HepG2 (cell line): ENCODE measurements at regions not wholly inside any gene's neighbourhood (a gene's known extent, or its start where the extent isn't known, plus 50 kb on each side); places are given as distances from the start of the nearest gene placed in this dataset.

Experiments
- ATAC-seq: fragments of 200-7000 bp; cut with Tn5 transposase; 3 replicates; pipeline ENCODE4 v1.9.1; 2020; ENCODE audit warnings: mild to moderate bottlenecking, moderate library complexity
- BruUV-seq: library from RNA; stranded (reverse); fragments of 400-500 nt; replicated peaks from 2 replicates; lab custom pipeline; 2021; lab: Mats Ljungman, UMichigan
- CTCF ChIA-PET: fragments of 300-600 bp; formaldehyde crosslinking; extraction: SDS; loops from one replicate; lab custom pipeline; 2021; ENCODE audit warnings: low total read pairs, inconsistent platforms, low intra/inter-chr PET ratio; lab: Yijun Ruan, JAX
- POLR2A ChIA-PET: fragments of 350-600 bp; sonication (Branson Sonifier 250); formaldehyde crosslinking; loops from one replicate; lab custom pipeline; 2020; ENCODE audit warnings: antibody characterized with exemption, inconsistent platforms; lab: Yijun Ruan, JAX
- DNase-seq: peaks from one replicate; pipeline ENCODE4 v3.0.0-alpha.2; 2015; ENCODE audit warnings: low spot score
- FAIRE-seq: peaks from 3 replicates; lab custom pipeline; 2011; peaks lifted over from hg19 to GRCh38; lab: Jason Lieb, UNC
- H2AFZ ChIP-seq: one replicate; pipeline ENCODE4 v1.6.1; 2011; ENCODE audit warnings: low read length, inconsistent platforms
- H3K27ac ChIP-seq: fragments of 300-600 bp; 3 replicates; pipeline ENCODE4 v1.8.0; 2011; ENCODE audit warnings: mixed run types, mild to moderate bottlenecking, mixed read lengths, low read length, inconsistent platforms; ENCODE audit not compliant: insufficient read depth; ENCODE audit errors: extremely low read length
- H3K27me3 ChIP-seq, 2 experiments: fragments of 200-600 bp in 1 of 2; 2 replicates in 1 of 2; 3 replicates in 1 of 2; pipeline versions ENCODE4 v1.6.0 to v1.8.0; 2011; ENCODE audit warnings: low read length in 2 of 2, mild to moderate bottlenecking in 2 of 2, moderate library complexity in 2 of 2, inconsistent platforms in 1 of 2; ENCODE audit not compliant: insufficient read depth in 2 of 2, control insufficient read depth in 1 of 2
- H3K36me3 ChIP-seq, 2 experiments: fragments of 200-600 bp in 1 of 2; replicated peaks in 1 of 2; 2 replicates in 1 of 2; 3 replicates in 1 of 2; pipeline versions ENCODE4 v1.5.1 to v1.8.0; 2011; ENCODE audit warnings: low read length in 2 of 2, inconsistent platforms in 1 of 2; ENCODE audit not compliant: insufficient read depth in 2 of 2, control insufficient read depth in 1 of 2
- H3K4me1 ChIP-seq: 2 replicates; pipeline ENCODE4 v1.5.1; 2012; ENCODE audit warnings: low read length, inconsistent platforms; ENCODE audit not compliant: insufficient read depth
- H3K4me2 ChIP-seq: 2 replicates; pipeline ENCODE4 v1.6.0; 2011; ENCODE audit warnings: low read depth, low read length, inconsistent platforms
- H3K4me3 ChIP-seq, 3 experiments: fragments of 200-600 bp in 1 of 3; sonication (generic), shearing (Covaris generic) in 1 of 3; replicated peaks in 1 of 3; 2 replicates each; pipeline ENCODE4 v1.5.1; 2011 to 2016; ENCODE audit warnings: low read length in 3 of 3, inconsistent platforms in 2 of 3, low read depth in 2 of 3, mild to moderate bottlenecking in 2 of 3, control low read depth in 1 of 3, mixed read lengths in 1 of 3; ENCODE audit not compliant: insufficient read depth in 1 of 3
- H3K79me2 ChIP-seq: one replicate; pipeline ENCODE4 v1.6.1; 2011; ENCODE audit warnings: low read length, inconsistent platforms; ENCODE audit not compliant: insufficient read depth
- H3K9ac ChIP-seq: 2 replicates; pipeline ENCODE4 v1.6.0; 2011; ENCODE audit warnings: mild to moderate bottlenecking, low read depth, low read length, inconsistent platforms; ENCODE audit not compliant: insufficient read depth
- H3K9me3 ChIP-seq: 2 replicates; pipeline ENCODE4 v1.5.1; 2012; ENCODE audit warnings: mild to moderate bottlenecking, low read length
- H4K20me1 ChIP-seq: 2 replicates; pipeline ENCODE4 v1.6.0; 2011; ENCODE audit warnings: inconsistent platforms, mild to moderate bottlenecking, low read length, moderate library complexity; ENCODE audit not compliant: insufficient read depth
- ATAD3A ChIP-seq: sonication (generic); formaldehyde crosslinking; IDR thresholded peaks from 2 replicates; pipeline ENCODE4 v1.4.0; 2020; ENCODE audit warnings: missing genetic modification reagents
- GTF2F1 ChIP-seq: fragments of 150-350 bp; IDR thresholded peaks from 2 replicates; pipeline ENCODE4 v1.6.1; 2014; ENCODE audit warnings: low read length
- HNRNPH1 ChIP-seq: fragments of 200-400 bp; formaldehyde crosslinking; optimal IDR thresholded peaks from 2 replicates; pipeline ENCODE3; 2017; ENCODE audit warnings: mild to moderate bottlenecking, low read depth, low read length
- SALL1 ChIP-seq: sonication (generic); formaldehyde crosslinking; IDR thresholded peaks from 2 replicates; pipeline ENCODE4 v1.8.0; 2022; ENCODE audit warnings: mild to moderate bottlenecking, missing genetic modification reagents
- SMAD1 ChIP-seq: sonication (generic); formaldehyde crosslinking; IDR thresholded peaks from 2 replicates; pipeline ENCODE4 v1.4.0; 2020; ENCODE audit warnings: missing genetic modification reagents, low read depth, mild to moderate bottlenecking, borderline replicate concordance
- SP5 ChIP-seq: IDR thresholded peaks from 2 replicates; pipeline ENCODE4 v1.6.1; 2016; ENCODE audit warnings: low read depth, borderline replicate concordance
- XBP1 ChIP-seq: sonication (generic); formaldehyde crosslinking; IDR thresholded peaks from 2 replicates; pipeline ENCODE4 v1.5.0; 2020; ENCODE audit warnings: missing genetic modification reagents
- ZNF136 ChIP-seq: sonication (generic); formaldehyde crosslinking; IDR thresholded peaks from 2 replicates; pipeline ENCODE4 v1.8.1; 2022; ENCODE audit warnings: low read depth, mild to moderate bottlenecking, moderate library complexity, missing genetic modification reagents
- ZNF138 ChIP-seq: sonication (generic); formaldehyde crosslinking; IDR thresholded peaks from 2 replicates; pipeline ENCODE4 v1.5.0; 2020; ENCODE audit warnings: mild to moderate bottlenecking, low read depth, missing genetic modification reagents
- ZNF160 ChIP-seq: sonication (generic); formaldehyde crosslinking; IDR thresholded peaks from 2 replicates; pipeline ENCODE4 v1.8.0; 2022; ENCODE audit warnings: mild to moderate bottlenecking, inconsistent platforms, missing genetic modification reagents
- ZNF329 ChIP-seq: sonication (generic); formaldehyde crosslinking; IDR thresholded peaks from 2 replicates; pipeline ENCODE4 v1.9.0; 2021; ENCODE audit warnings: low read depth, mild to moderate bottlenecking, missing genetic modification reagents
- ZNF441 ChIP-seq: sonication (generic); formaldehyde crosslinking; IDR thresholded peaks from 2 replicates; pipeline ENCODE4 v1.7.0; 2021; ENCODE audit warnings: missing genetic modification reagents, borderline replicate concordance
- ZNF558 ChIP-seq: sonication (generic); formaldehyde crosslinking; IDR thresholded peaks from 2 replicates; pipeline ENCODE4 v1.9.0; 2022; ENCODE audit warnings: mild to moderate bottlenecking, missing genetic modification reagents, borderline replicate concordance
- ZNF598 ChIP-seq: sonication (generic); formaldehyde crosslinking; IDR thresholded peaks from 2 replicates; pipeline ENCODE4 v1.5.1; 2020; ENCODE audit warnings: mild to moderate bottlenecking, missing genetic modification reagents, borderline replicate concordance
- ZNF615 ChIP-seq: sonication (generic); formaldehyde crosslinking; IDR thresholded peaks from 2 replicates; pipeline ENCODE4 v1.5.0; 2020; ENCODE audit warnings: mild to moderate bottlenecking, missing genetic modification reagents, borderline replicate concordance
- WGBS: methylation state at CpG from one replicate; pipeline ENCODE4 v1.1.6; 2017; ENCODE audit warnings: low lambda C conversion rate; 5-methylcytosine and 5-hydroxymethylcytosine counted together
- in situ Hi-C: cut with HindIII; loops from 2 replicates; pipeline ENCODE4 v1.10.0; 2017; ENCODE audit warnings: low pct_unique_long_range_greater_than_20kb; ENCODE audit not compliant: extremely low pct_ligation_motif_present
- intact Hi-C: fragments of 100-400 bp; cut with micrococcal nuclease; formaldehyde crosslinking; loops from one replicate; pipeline ENCODE4 v1.10.0; 2022; ENCODE audit not compliant: unreplicated experiment
- TF ChIP-seq, protein P1 (sequence below): sonication (generic); formaldehyde crosslinking; IDR thresholded peaks from 2 replicates; pipeline ENCODE4 v1.8.0; 2022; ENCODE audit warnings: mild to moderate bottlenecking, missing genetic modification reagents, borderline replicate concordance
- TF ChIP-seq, protein P2 (sequence below): sonication (generic); formaldehyde crosslinking; IDR thresholded peaks from 2 replicates; pipeline ENCODE4 v1.4.0; 2020; ENCODE audit warnings: missing genetic modification reagents

DNA sequence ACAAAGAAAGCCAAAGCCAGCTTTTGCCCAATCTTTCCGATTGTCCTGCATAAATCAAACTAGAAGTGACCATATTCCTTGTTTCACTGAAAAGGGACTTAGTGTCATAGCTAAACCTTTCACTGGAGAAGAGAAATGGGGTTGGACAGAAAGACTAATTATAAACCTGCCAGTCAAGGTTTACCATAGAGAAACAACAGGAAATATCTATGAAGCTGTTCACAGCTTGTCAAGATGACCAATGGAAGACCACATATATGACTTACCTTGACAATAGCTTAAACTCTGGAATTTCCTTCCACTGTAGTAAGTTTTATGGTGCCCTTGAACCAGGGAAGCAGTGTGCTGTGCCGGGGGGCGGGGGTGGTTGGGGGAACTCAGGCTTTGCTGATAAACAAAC, 107.7 kb upstream of the PHACTR1 start:
- in situ Hi-C loops (loop anchor here (10.0 to 25.0 kb wide), 3 partner anchors 454 to 1024 kb away; no protein-coding TSS in a partner anchor), intact Hi-C loops (no loop called here)
- H3K4me3 ChIP-seq, result no peak overlapping the region
- FAIRE-seq (no peak), ATAC-seq (no peak), DNase-seq (no peak)
- ChIA-PET CTCF (no interaction called here), POLR2A (no interaction called here)
- no peak overlapping the region for H3K27ac ChIP-seq
- H2AFZ ChIP-seq, result no peak overlapping the region
- H3K4me2 ChIP-seq, result no peak overlapping the region
- BruUV-seq, result no TSS peak
- H3K4me1 ChIP-seq, result no peaks in the 10 kb centered on the region
- H3K9ac ChIP-seq, result no peak overlapping the region
- H4K20me1 ChIP-seq, result no peaks in the 10 kb centered on the region
- H3K79me2 ChIP-seq, result no peaks in the 10 kb centered on the region
- H3K36me3 ChIP-seq, result no peaks in the 10 kb centered on the region
- no peaks in the 10 kb centered on the region for H3K9me3 ChIP-seq
- TF ChIP-seq HNRNPH1, result no peak
- no peak for TF ChIP-seq ATAD3A
- TF ChIP-seq XBP1 (CRISPR knock-in tag), result no peak
- TF ChIP-seq ZNF138 (CRISPR knock-in tag), result no peak
- TF ChIP-seq ZNF441, result no peak
- TF ChIP-seq SP5 (CRISPR knock-in tag), result no peak
- no peak for TF ChIP-seq ZNF615 (CRISPR knock-in tag)
- no peak for TF ChIP-seq GTF2F1
- TF ChIP-seq ZNF598 (CRISPR knock-in tag), result no peak
- TF ChIP-seq, protein P1, sequence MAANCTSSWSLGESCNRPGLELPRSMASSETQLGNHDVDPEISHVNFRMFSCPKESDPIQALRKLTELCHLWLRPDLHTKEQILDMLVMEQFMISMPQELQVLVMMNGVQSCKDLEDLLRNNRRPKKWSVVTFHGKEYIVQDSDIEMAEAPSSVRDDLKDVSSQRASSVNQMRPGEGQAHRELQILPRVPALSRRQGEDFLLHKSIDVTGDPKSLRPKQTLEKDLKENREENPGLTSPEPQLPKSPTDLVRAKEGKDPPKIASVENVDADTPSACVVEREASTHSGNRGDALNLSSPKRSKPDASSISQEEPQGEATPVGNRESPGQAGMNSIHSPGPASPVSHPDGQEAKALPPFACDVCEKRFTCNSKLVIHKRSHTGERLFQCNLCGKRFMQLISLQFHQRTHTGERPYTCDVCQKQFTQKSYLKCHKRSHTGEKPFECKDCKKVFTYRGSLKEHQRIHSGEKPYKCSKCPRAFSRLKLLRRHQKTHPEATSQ (CRISPR knock-in tag), result no peak
- no peak for TF ChIP-seq ZNF329 (CRISPR knock-in tag)
- no peak for TF ChIP-seq SALL1
- TF ChIP-seq SMAD1 (CRISPR knock-in tag), result no peak
- no peak for TF ChIP-seq ZNF160 (CRISPR knock-in tag)
- TF ChIP-seq ZNF136, result no peak
- TF ChIP-seq, protein P2, sequence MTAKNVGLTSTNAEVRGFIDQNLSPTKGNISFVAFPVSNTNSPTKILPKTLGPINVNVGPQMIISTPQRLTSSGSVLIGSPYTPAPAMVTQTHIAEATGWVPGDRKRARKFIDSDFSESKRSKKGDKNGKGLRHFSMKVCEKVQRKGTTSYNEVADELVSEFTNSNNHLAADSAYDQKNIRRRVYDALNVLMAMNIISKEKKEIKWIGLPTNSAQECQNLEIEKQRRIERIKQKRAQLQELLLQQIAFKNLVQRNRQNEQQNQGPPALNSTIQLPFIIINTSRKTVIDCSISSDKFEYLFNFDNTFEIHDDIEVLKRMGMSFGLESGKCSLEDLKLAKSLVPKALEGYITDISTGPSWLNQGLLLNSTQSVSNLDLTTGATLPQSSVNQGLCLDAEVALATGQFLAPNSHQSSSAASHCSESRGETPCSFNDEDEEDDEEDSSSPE (CRISPR knock-in tag), result no peak
- TF ChIP-seq ZNF558, result no peak
- 14% methylated on average over 3 of the region's 3 CpGs for WGBS
- no peaks in the 10 kb centered on the region for H3K27me3 ChIP-seq
